Liver (tissue), 8 donors: ENCODE measurements at regions not wholly inside any gene's neighbourhood (a gene's known extent, or its start where the extent isn't known, plus 50 kb on each side); places are given as distances from the start of the nearest gene placed in this dataset.

Experiments
- DNase-seq: peaks from one replicate; pipeline ENCODE4 v3.0.0-alpha.2; 2017; ENCODE audit warnings: low spot score
- H3K27ac ChIP-seq, 2 donors: one replicate each; pipeline ENCODE4 v1.7.0; 2013; ENCODE audit warnings: inconsistent platforms in 2 of 2, low read length in 2 of 2, control low read depth in 1 of 2, low read depth in 1 of 2, mild to moderate bottlenecking in 1 of 2
- H3K27me3 ChIP-seq, 4 donors: one replicate each; pipeline versions ENCODE4 v1.6.1 to v1.7.0; 2013; ENCODE audit warnings: low read length in 3 of 4, inconsistent platforms in 1 of 4, mild to moderate bottlenecking in 1 of 4, moderate library complexity in 1 of 4; ENCODE audit not compliant: control insufficient read depth in 4 of 4, insufficient read depth in 4 of 4
- H3K36me3 ChIP-seq, 4 donors: one replicate each; pipeline versions ENCODE4 v1.6.1 to v1.7.0; 2013; ENCODE audit warnings: low read length in 3 of 4, mild to moderate bottlenecking in 3 of 4, low read depth in 1 of 4, moderate library complexity in 1 of 4; ENCODE audit not compliant: control insufficient read depth in 4 of 4, insufficient read depth in 3 of 4
- H3K4me1 ChIP-seq, 4 donors: one replicate each; pipeline versions ENCODE4 v1.6.1 to v1.7.0; 2013; ENCODE audit warnings: low read length in 3 of 4, mild to moderate bottlenecking in 3 of 4, moderate library complexity in 1 of 4; ENCODE audit not compliant: control insufficient read depth in 4 of 4, insufficient read depth in 4 of 4
- H3K4me3 ChIP-seq, 3 donors: one replicate each; pipeline versions ENCODE4 v1.6.1 to v1.7.0; 2013; ENCODE audit warnings: low read length in 3 of 3, control low read depth in 1 of 3, low read depth in 1 of 3, mild to moderate bottlenecking in 1 of 3
- H3K9ac ChIP-seq, 2 donors: one replicate each; pipeline ENCODE4 v1.7.0; 2013; ENCODE audit warnings: low read length in 2 of 2, mild to moderate bottlenecking in 2 of 2, moderate library complexity in 2 of 2, control low read depth in 1 of 2, low read depth in 1 of 2
- H3K9me3 ChIP-seq, 4 donors: one replicate each; pipeline versions ENCODE4 v1.6.1 to v1.7.0; 2013; ENCODE audit warnings: low read length in 3 of 4; ENCODE audit not compliant: control insufficient read depth in 4 of 4
- ATF3 ChIP-seq: IDR thresholded peaks from 2 replicates; pipeline ENCODE4 v1.6.1; 2016; ENCODE audit warnings: antibody characterized with exemption
- CTCF ChIP-seq: fragments of 150-350 bp; IDR thresholded peaks from 2 replicates; pipeline ENCODE4 v1.5.1; 2017; ENCODE audit warnings: improper control_type of control experiment, low read depth, low read length; ENCODE audit not compliant: missing input control
- FOXA1 ChIP-seq: IDR thresholded peaks from 2 replicates; pipeline ENCODE4 v1.6.1; 2016; ENCODE audit warnings: antibody characterized with exemption
- FOXA2 ChIP-seq: IDR thresholded peaks from 2 replicates; pipeline ENCODE4 v1.6.1; 2016; ENCODE audit warnings: antibody characterized with exemption
- GABPA ChIP-seq, 2 donors: IDR thresholded peaks in 1 of 2; conservative IDR thresholded peaks in 1 of 2; 2 replicates each; pipeline ENCODE4 v1.6.1; 2016; ENCODE audit warnings: antibody characterized with exemption in 2 of 2, mild to moderate bottlenecking in 1 of 2, moderate library complexity in 1 of 2
- HNF4G ChIP-seq: IDR thresholded peaks from 2 replicates; pipeline ENCODE4 v1.6.1; 2016; ENCODE audit warnings: antibody characterized with exemption
- MAX ChIP-seq: IDR thresholded peaks from 2 replicates; pipeline ENCODE4 v1.6.1; 2016; ENCODE audit warnings: antibody characterized with exemption
- NR2F2 ChIP-seq: IDR thresholded peaks from 2 replicates; pipeline ENCODE4 v1.6.1; 2016; ENCODE audit warnings: antibody characterized with exemption
- RAD21 ChIP-seq, 2 donors: IDR thresholded peaks; 2 replicates each; pipeline ENCODE4 v1.6.1; 2016; ENCODE audit warnings: antibody characterized with exemption in 2 of 2, mild to moderate bottlenecking in 2 of 2
- REST ChIP-seq: IDR thresholded peaks from 2 replicates; pipeline ENCODE4 v1.6.1; 2016; ENCODE audit warnings: antibody characterized with exemption, mild to moderate bottlenecking
- RXRA ChIP-seq, 2 donors: IDR thresholded peaks; 2 replicates each; pipeline ENCODE4 v1.6.1; 2017 to 2018; ENCODE audit warnings: antibody characterized with exemption in 2 of 2, mild to moderate bottlenecking in 1 of 2
- TAF1 ChIP-seq: conservative IDR thresholded peaks from 2 replicates; pipeline ENCODE4 v1.6.1; 2016; ENCODE audit warnings: antibody characterized with exemption, mild to moderate bottlenecking
- ZBTB33 ChIP-seq: IDR thresholded peaks from 2 replicates; pipeline ENCODE4 v1.6.1; 2016; ENCODE audit warnings: antibody characterized with exemption
- WGBS: extraction: QIAGEN DNeasy Blood & Tissue Kit; methylation state at CpG from one replicate; pipeline ENCODE4 v1.1.7; 2013; 5-methylcytosine and 5-hydroxymethylcytosine counted together
- donor health status: healthy.
- donor health status: healthy.
- donor health status: healthy.
- donor health status: healthy.
- donor health status: healthy.

- no peak for DNase-seq
- Histone ChIP-seq H3K27me3 (no peaks in the 10 kb centered on the region), H3K27ac (no peak overlapping the region), H3K4me3 (no peak overlapping the region), H3K4me1 (peaks cover 0 to 1% (median 0%) of the 10 kb centered on the region in 4 donors), H3K36me3 (no peaks in the 10 kb centered on the region), H3K9me3 (no peaks in the 10 kb centered on the region), H3K9ac (no peak overlapping the region)
- TF ChIP-seq RXRA (IDR thresholded peaks at IDR 0.05), result no peak
- peak; percentile 18 for TF ChIP-seq REST
- TF ChIP-seq RAD21 (IDR thresholded peaks at IDR 0.05), result peak in 1 of 2 donors; percentile 15
- 46% methylated on average over 2 of the region's 2 CpGs for WGBS
These were observed 914.2 kb downstream of the TSN start for GRCh38 chr2:122669627-122670026.

- Histone ChIP-seq H3K9ac (no peak overlapping the region), H3K36me3 (no peaks in the 10 kb centered on the region), H3K9me3 (no peaks in the 10 kb centered on the region), H3K4me1 (peaks cover 0 to 1% (median 0%) of the 10 kb centered on the region in 4 donors), H3K27me3 (no peaks in the 10 kb centered on the region), H3K27ac (no peak overlapping the region), H3K4me3 (no peak overlapping the region)
- DNase-seq, result no peak
- TF ChIP-seq GABPA (IDR thresholded peaks at IDR 0.05 in 1 of 2, conservative IDR thresholded peaks at IDR 0.05 in 1 of 2) (no peak), TAF1 (no peak), RAD21 (IDR thresholded peaks at IDR 0.05) (no peak), HNF4G (no peak), REST (no peak), MAX (no peak)
These were observed 915.4 kb downstream of the TSN start for GRCh38 chr2:122670897-122671296.

- H3K27me3 ChIP-seq, result no peaks in the 10 kb centered on the region
- no peaks in the 10 kb centered on the region for H3K9me3 ChIP-seq
- H3K4me1 ChIP-seq, result peaks cover 0 to 2% (median 0%) of the 10 kb centered on the region in 4 donors
- WGBS, result 83% methylated on average over 4 of the region's 4 CpGs
- H3K9ac ChIP-seq, result no peak overlapping the region
- no peak overlapping the region for H3K4me3 ChIP-seq
- no peaks in the 10 kb centered on the region for H3K36me3 ChIP-seq
- DNase-seq, result no peak
- no peak overlapping the region for H3K27ac ChIP-seq
- TF ChIP-seq NR2F2, result no peak
- no peak for TF ChIP-seq FOXA1
- TF ChIP-seq ATF3, result no peak
- no peak for TF ChIP-seq FOXA2
- no peak for TF ChIP-seq CTCF
- no peak for TF ChIP-seq ZBTB33
- TF ChIP-seq GABPA (IDR thresholded peaks at IDR 0.05 in 1 of 2, conservative IDR thresholded peaks at IDR 0.05 in 1 of 2), result no peak
- TF ChIP-seq TAF1, result no peak
- TF ChIP-seq HNF4G, result no peak
- TF ChIP-seq MAX, result no peak
These were observed 925.2 kb downstream of the TSN start for GRCh38 chr2:122680662-122681061.
